Left lung (tissue), 4 donors: ENCODE measurements at regions not wholly inside any gene's neighbourhood (a gene's known extent, or its start where the extent isn't known, plus 50 kb on each side); places are given as distances from the start of the nearest gene placed in this dataset.
A peak's percentile ranks its signal among the peaks of the same experiment; 100 is the strongest.
"Not testable (repeated sequence)": the region's sequence is repeated elsewhere in the genome, so short reads cannot be mapped to it uniquely, and the experiment has no call there.

Experiments
- ATAC-seq: fragments of 200-7000 bp; cut with Tn5 transposase; one replicate; pipeline ENCODE4 v1.9.1; 2020; ENCODE audit warnings: moderate library complexity
- DNase-seq, 4 donors: peaks; one replicate each; pipeline ENCODE4 v3.0.0-alpha.2; 2013 to 2020
- H3K27ac ChIP-seq, 2 donors: fragments of 200-600 bp; sonication (generic) in 1 of 2; one replicate each; pipeline versions ENCODE4 v1.5.0 to v1.8.0; 2020 to 2021
- H3K27me3 ChIP-seq, 2 donors: fragments of 200-600 bp; sonication (generic) in 1 of 2; one replicate each; pipeline versions ENCODE4 v1.5.0 to v1.8.0; 2020 to 2021
- H3K36me3 ChIP-seq, 2 donors: fragments of 200-600 bp; sonication (generic) in 1 of 2; one replicate each; pipeline versions ENCODE4 v1.5.0 to v1.8.0; 2020 to 2021
- H3K4me1 ChIP-seq, 2 donors: fragments of 200-600 bp; one replicate each; pipeline ENCODE4 v1.8.0; 2021
- H3K4me3 ChIP-seq, 2 donors: fragments of 200-600 bp; sonication (generic) in 1 of 2; one replicate each; pipeline versions ENCODE4 v1.5.0 to v1.8.0; 2020 to 2021; ENCODE audit warnings: mild to moderate bottlenecking in 1 of 2
- H3K9me3 ChIP-seq, 2 donors: fragments of 200-600 bp; sonication (generic) in 1 of 2; one replicate each; pipeline versions ENCODE4 v1.5.0 to v1.8.0; 2020 to 2021
- intact Hi-C, 2 donors: fragments of 100-400 bp; cut with DNase I; formaldehyde crosslinking; loops; one replicate each; pipeline versions ENCODE4 v1.11.2 to v1.14.2; 2022
- TF ChIP-seq, protein P1 (sequence below), 2 donors: fragments of 200-600 bp; sonication (generic) in 1 of 2; IDR thresholded peaks; one replicate each; pipeline versions ENCODE4 v1.5.0 to v1.8.0; 2021; ENCODE audit warnings: antibody characterized with exemption in 2 of 2
- donor health status: DM: no; HTN: yes; CAD: no.
- donor health status: DM: no; HTN: no; CAD: no.

DNA sequence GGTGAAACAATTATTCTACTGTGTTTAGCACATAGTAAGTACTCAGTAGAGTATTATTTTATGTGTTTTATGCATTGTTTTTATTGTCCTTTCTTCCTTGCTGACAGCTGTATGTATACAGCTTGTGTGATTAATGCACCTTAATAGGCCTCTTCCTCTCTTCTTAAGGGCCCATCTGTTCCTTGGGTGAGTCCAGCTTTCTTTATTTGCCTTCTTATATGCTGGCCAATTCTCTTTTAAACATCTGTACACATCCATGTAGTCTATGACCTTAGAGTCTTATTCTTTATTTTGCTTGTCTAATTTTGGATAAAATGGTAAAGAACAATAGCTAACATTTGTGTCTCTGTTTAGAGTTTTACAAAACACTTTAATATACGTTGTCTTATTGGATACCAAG is 333.7 kb upstream of the MEIS1 start:
- Histone ChIP-seq H3K9me3 (no peaks in the 10 kb centered on the region), H3K4me3 (no peak overlapping the region), H3K27me3 (no peaks in the 10 kb centered on the region), H3K36me3 (no peaks in the 10 kb centered on the region), H3K27ac (no peak overlapping the region), H3K4me1 (no peaks in the 10 kb centered on the region)
- DNase-seq = no peak
- intact Hi-C loops = no loop called here
- ATAC-seq = no peak
- TF ChIP-seq, protein P1, sequence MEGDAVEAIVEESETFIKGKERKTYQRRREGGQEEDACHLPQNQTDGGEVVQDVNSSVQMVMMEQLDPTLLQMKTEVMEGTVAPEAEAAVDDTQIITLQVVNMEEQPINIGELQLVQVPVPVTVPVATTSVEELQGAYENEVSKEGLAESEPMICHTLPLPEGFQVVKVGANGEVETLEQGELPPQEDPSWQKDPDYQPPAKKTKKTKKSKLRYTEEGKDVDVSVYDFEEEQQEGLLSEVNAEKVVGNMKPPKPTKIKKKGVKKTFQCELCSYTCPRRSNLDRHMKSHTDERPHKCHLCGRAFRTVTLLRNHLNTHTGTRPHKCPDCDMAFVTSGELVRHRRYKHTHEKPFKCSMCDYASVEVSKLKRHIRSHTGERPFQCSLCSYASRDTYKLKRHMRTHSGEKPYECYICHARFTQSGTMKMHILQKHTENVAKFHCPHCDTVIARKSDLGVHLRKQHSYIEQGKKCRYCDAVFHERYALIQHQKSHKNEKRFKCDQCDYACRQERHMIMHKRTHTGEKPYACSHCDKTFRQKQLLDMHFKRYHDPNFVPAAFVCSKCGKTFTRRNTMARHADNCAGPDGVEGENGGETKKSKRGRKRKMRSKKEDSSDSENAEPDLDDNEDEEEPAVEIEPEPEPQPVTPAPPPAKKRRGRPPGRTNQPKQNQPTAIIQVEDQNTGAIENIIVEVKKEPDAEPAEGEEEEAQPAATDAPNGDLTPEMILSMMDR (IDR thresholded peaks at IDR 0.05) = no peak

DNA sequence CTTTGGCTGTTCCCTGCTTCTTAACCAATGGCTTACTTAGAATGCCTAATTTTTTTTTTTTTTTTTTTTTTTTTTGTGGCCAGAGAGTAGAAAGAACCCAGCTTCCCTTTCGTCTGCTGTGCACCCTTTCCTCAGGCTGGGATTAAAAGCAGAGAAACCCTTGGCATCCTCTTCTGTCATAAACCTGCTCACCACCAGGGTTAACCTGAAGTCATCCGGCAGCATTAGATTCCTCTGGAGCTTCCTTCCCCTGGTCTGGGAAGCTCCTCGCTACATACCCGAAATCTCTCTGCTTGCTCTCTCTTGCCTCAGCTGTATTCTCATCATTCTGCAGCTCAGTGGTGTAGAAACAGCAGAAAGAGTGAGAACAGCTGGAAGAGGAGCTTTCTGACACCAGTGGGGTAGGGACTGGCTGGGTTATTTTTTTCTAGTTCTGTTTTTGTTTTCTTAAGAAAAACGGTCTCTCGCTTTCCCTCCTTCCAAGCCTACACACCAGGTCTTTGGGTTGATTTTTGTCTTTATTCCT is 339.0 kb upstream of the MEIS1 start:
- no peak overlapping the region for H3K27ac ChIP-seq

DNA sequence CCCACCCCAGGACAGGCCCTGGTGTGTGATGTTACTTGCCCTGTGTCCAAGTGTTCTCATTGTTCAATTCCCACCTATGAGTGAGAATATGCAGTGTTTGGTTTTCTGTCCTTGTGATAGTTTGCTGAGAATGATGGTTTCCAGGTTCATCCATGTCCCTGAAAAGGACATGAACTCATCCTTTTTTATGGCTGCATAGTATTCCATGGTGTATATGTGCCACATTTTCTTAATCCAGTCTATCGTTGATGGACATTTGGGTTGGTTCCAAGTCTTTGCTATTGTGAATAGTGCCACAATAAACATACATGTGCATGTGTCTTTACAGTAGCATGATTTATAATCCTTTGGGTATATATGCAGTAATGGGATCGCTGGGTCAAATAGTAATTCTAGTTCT is 340.2 kb upstream of the MEIS1 start:
- H3K9me3 ChIP-seq, H3K36me3 ChIP-seq, H3K27me3 ChIP-seq, intact Hi-C loops, H3K27ac ChIP-seq, H3K4me3 ChIP-seq, DNase-seq, ATAC-seq, H3K4me1 ChIP-seq: not testable (repeated sequence)

More for the DNA sequence above, 339.0 kb upstream of the MEIS1 start:
- TF ChIP-seq, protein P1 (IDR thresholded peaks at IDR 0.05) = no peak
- intact Hi-C loops = no loop called here
- DNase-seq = peak in 1 of 4 donors; percentile 19
- ATAC-seq = no peak
- Histone ChIP-seq H3K4me3 (no peak overlapping the region), H3K9me3 (no peaks in the 10 kb centered on the region), H3K4me1 (no peaks in the 10 kb centered on the region), H3K27me3 (no peaks in the 10 kb centered on the region), H3K36me3 (no peaks in the 10 kb centered on the region)

DNA sequence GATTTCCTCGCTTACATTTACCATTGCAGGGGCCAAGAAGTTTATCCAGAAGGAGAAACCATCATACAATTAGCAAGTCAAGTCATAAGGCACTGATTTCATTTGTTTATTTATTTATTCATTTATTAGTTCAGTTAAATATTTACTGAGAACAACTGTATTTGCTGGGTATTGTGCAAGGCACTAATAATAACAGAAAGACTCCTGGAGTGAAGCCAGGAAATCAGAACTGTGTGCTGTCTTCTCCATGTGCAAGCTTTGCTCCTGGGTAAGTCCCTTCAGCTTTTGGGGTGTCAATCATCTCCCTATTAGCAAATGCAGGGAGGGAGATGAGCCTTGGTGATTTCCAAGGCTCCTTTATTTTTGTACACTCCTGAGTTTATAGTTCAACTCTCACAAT is 341.6 kb upstream of the MEIS1 start:
- ATAC-seq = no peak
- no peaks in the 10 kb centered on the region for H3K27me3 ChIP-seq
- TF ChIP-seq, protein P1 (IDR thresholded peaks at IDR 0.05) = no peak
- no peak overlapping the region for H3K27ac ChIP-seq
- peaks cover 0 to 7% of the 10 kb centered on the region in 2 donors for H3K9me3 ChIP-seq
- H3K36me3 ChIP-seq = no peaks in the 10 kb centered on the region
- intact Hi-C loops = no loop called here
- DNase-seq = peak in 1 of 4 donors; percentile 42
- no peak overlapping the region for H3K4me3 ChIP-seq
- H3K4me1 ChIP-seq = no peaks in the 10 kb centered on the region

DNA sequence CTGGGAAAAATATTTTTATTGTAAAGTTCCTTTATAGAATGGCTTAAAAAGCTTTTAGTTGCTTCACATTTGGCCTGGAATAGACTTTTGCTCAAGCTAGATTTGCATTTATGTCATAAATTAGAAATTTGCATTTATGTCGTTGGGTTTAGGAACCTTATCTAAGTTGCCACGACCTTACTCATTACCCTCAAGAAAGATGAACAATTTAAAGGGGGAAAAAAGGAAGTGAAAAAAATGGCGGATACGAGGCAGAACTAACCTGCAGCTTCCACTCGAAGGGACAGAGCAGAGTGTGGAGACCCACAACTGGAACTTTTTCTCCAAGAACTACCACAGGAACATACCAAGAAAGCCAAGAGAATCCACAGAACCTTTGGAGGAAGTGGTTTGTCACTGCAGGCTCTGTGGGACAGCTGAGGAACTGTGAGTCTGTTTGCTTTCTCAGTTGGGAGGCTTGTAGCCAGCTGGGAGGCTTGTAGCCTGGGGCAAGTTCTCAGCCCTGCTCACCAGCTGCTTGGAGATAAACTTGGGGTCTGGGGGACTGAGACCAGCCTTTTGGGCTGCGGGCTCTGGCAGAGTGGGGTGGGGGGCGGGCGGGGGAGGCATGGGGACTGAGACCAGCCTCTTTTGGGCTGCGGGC is 349.9 kb upstream of the MEIS1 start:
- Histone ChIP-seq H3K36me3 (no peaks in the 10 kb centered on the region), H3K27me3 (no peaks in the 10 kb centered on the region), H3K4me3 (no peak overlapping the region), H3K9me3 (peaks cover 0 to 12% of the 10 kb centered on the region in 2 donors), H3K27ac (no peak overlapping the region), H3K4me1 (no peaks in the 10 kb centered on the region)
- TF ChIP-seq, protein P1 (IDR thresholded peaks at IDR 0.05) = no peak
- intact Hi-C loops = no loop called here
- no peak for DNase-seq
- no peak for ATAC-seq

DNA sequence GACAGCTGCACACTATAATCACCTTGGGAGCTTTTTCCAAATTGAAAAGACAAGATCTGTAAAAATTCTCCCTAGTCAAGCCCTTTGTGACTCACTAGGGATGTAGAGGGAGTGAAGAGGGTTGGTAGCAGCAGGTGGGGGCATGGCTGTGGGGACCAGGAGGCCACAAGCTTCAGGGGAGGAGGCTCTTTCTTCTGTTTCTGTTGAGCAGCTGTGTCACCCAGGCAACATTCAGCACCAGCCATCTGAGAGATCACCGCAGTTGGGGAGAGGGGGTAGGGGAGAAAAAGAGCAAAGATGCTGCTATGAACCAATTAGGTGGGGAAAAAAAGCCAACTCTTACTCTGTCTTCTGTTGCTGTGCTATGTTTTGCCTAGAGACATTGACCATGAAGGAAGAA is 352.3 kb upstream of the MEIS1 start:
- TF ChIP-seq, protein P1 (IDR thresholded peaks at IDR 0.05) = no peak
- intact Hi-C loops = no loop called here
- no peak overlapping the region for H3K4me3 ChIP-seq
- ATAC-seq (no peak), DNase-seq (no peak)
- no peak overlapping the region for H3K27ac ChIP-seq
- no peaks in the 10 kb centered on the region for H3K4me1 ChIP-seq
- no peaks in the 10 kb centered on the region for H3K36me3 ChIP-seq
- H3K9me3 ChIP-seq = peaks cover 0 to 6% of the 10 kb centered on the region in 2 donors
- H3K27me3 ChIP-seq = no peaks in the 10 kb centered on the region
